A673 (cell line): ENCODE measurements at regions not wholly inside any gene's neighbourhood (a gene's known extent, or its start where the extent isn't known, plus 50 kb on each side); places are given as distances from the start of the nearest gene placed in this dataset.

Source experiments
- BruUV-seq: library from RNA; stranded (reverse); fragments of 400-500 nt; replicated peaks from 2 replicates; lab custom pipeline; 2021; lab: Mats Ljungman, UMichigan
- CTCF ChIA-PET: fragments of 300-600 bp; sonication (Branson Sonifier 250); formaldehyde crosslinking; loops from one replicate; lab custom pipeline; 2022; ENCODE audit warnings: antibody characterized with exemption; lab: Charles Lee
- POLR2A ChIA-PET: fragments of 300-600 bp; sonication (Branson Sonifier 250); formaldehyde crosslinking; loops from one replicate; lab custom pipeline; 2022; ENCODE audit warnings: antibody characterized with exemption; ENCODE audit not compliant: low non-redundant PET; lab: Charles Lee
- DNase-seq: peaks from one replicate; pipeline ENCODE4 v3.0.0-alpha.2; 2015; ENCODE audit warnings: low spot score
- H3K27ac ChIP-seq: fragments of 200-600 bp; sonication (generic); 2 replicates; pipeline ENCODE4 v1.5.1; 2016; ENCODE audit warnings: mixed run types, low read depth, mild to moderate bottlenecking, mixed read lengths, antibody characterized with exemption, low read length; ENCODE audit not compliant: poor library complexity, severe bottlenecking
- H3K27me3 ChIP-seq: fragments of 200-600 bp; sonication (generic); replicated peaks from 2 replicates; pipeline ENCODE4 v1.6.1; 2017; ENCODE audit warnings: mixed run types, low read depth, mild to moderate bottlenecking, mixed read lengths, antibody characterized with exemption, low read length; ENCODE audit not compliant: insufficient read depth, poor library complexity
- H3K36me3 ChIP-seq: fragments of 200-600 bp; sonication (generic); 2 replicates; pipeline ENCODE4 v1.6.1; 2016; ENCODE audit warnings: mixed run types, mild to moderate bottlenecking, mixed read lengths, antibody characterized with exemption, low read length; ENCODE audit not compliant: insufficient read depth, poor library complexity, severe bottlenecking
- H3K4me1 ChIP-seq: fragments of 200-600 bp; sonication (generic); 2 replicates; pipeline ENCODE4 v1.6.1; 2017; ENCODE audit warnings: mixed run types, mild to moderate bottlenecking, mixed read lengths, antibody characterized with exemption, low read length; ENCODE audit not compliant: insufficient read depth, poor library complexity, severe bottlenecking
- H3K4me3 ChIP-seq: fragments of 200-600 bp; sonication (generic); 2 replicates; pipeline ENCODE4 v1.5.1; 2016; ENCODE audit warnings: low read depth, mixed run types, mild to moderate bottlenecking, mixed read lengths, low read length; ENCODE audit not compliant: poor library complexity, severe bottlenecking
- H3K9me3 ChIP-seq: fragments of 200-600 bp; sonication (generic); 2 replicates; pipeline ENCODE4 v1.6.1; 2016; ENCODE audit warnings: mixed run types, low read depth, mild to moderate bottlenecking, mixed read lengths, antibody characterized with exemption, low read length; ENCODE audit not compliant: poor library complexity, severe bottlenecking
- EZH2 ChIP-seq: fragments of 200-600 bp; sonication (generic); IDR thresholded peaks from 2 replicates; pipeline ENCODE4 v1.6.1; 2017; ENCODE audit warnings: borderline replicate concordance, low read depth, mild to moderate bottlenecking, mixed read lengths, antibody characterized with exemption, low read length; ENCODE audit not compliant: poor library complexity, severe bottlenecking
- intact Hi-C: fragments of 100-400 bp; cut with micrococcal nuclease; formaldehyde crosslinking; loops from one replicate; pipeline ENCODE4 v1.10.0; 2022; ENCODE audit not compliant: unreplicated experiment
- TF ChIP-seq, protein P1 (sequence below): fragments of 300-800, 200-600 bp; sonication (generic); conservative IDR thresholded peaks from 2 replicates; pipeline ENCODE4 v1.5.1; 2017; ENCODE audit warnings: low read depth, mild to moderate bottlenecking, antibody characterized with exemption, low read length, moderate library complexity, mixed read lengths

DNA sequence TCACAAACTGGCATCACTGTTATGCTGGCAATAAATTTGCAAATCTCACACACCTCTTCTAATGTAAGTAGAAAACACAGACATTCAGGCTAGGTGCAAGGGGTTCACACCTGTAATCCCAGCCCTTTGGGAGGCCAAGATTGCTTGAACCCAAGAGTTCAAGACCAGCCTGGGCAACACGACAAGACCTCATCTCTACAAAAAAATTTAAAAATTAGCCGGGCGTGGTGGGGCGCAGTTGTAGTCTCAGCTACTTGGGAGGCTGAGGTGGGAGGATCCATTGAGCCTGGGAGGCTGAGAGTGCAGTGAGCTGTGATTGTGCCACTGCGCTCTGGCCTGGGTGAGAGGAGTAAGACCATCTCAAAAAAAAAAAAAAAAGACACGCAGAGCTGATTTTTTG lies 83.1 kb upstream of the ENPP6 start:
- H3K4me3 ChIP-seq = no peak overlapping the region
- no peak overlapping the region for H3K27ac ChIP-seq
- no TSS peak for BruUV-seq
- no peaks in the 10 kb centered on the region for H3K9me3 ChIP-seq
- no peak for TF ChIP-seq EZH2
- TF ChIP-seq, protein P1, sequence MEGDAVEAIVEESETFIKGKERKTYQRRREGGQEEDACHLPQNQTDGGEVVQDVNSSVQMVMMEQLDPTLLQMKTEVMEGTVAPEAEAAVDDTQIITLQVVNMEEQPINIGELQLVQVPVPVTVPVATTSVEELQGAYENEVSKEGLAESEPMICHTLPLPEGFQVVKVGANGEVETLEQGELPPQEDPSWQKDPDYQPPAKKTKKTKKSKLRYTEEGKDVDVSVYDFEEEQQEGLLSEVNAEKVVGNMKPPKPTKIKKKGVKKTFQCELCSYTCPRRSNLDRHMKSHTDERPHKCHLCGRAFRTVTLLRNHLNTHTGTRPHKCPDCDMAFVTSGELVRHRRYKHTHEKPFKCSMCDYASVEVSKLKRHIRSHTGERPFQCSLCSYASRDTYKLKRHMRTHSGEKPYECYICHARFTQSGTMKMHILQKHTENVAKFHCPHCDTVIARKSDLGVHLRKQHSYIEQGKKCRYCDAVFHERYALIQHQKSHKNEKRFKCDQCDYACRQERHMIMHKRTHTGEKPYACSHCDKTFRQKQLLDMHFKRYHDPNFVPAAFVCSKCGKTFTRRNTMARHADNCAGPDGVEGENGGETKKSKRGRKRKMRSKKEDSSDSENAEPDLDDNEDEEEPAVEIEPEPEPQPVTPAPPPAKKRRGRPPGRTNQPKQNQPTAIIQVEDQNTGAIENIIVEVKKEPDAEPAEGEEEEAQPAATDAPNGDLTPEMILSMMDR = no peak
- H3K4me1 ChIP-seq = no peaks in the 10 kb centered on the region
- CTCF ChIA-PET = no interaction called here
- H3K27me3 ChIP-seq = no peaks in the 10 kb centered on the region
- H3K36me3 ChIP-seq = no peaks in the 10 kb centered on the region
- POLR2A ChIA-PET = no interaction called here
- intact Hi-C loops = no loop called here
- no peak for DNase-seq

DNA sequence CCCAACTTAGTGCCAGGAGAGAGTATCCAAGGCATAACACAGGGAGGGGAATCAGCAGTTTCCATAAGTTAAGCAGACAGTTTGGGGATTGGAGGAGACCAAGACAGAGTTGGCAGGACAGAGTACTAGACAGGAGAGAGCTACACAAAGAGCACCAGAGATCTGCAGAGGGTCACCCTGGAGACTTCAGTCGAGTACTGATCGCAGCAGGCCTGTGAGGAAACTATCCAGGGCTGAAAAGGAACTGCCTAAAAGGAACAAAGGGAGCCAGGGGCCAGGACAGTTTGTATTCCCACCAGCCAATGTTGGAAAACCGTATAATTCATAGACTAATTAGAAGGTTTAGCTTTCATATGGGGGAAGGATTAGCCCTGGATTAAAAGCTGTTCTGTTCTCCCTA lies 80.6 kb upstream of the ENPP6 start:
- no peaks in the 10 kb centered on the region for H3K4me1 ChIP-seq
- no peaks in the 10 kb centered on the region for H3K27me3 ChIP-seq
- TF ChIP-seq, protein P1 = no peak
- no peak for TF ChIP-seq EZH2
- no peaks in the 10 kb centered on the region for H3K36me3 ChIP-seq
- H3K9me3 ChIP-seq = no peaks in the 10 kb centered on the region
- CTCF ChIA-PET = no interaction called here
- no peak for DNase-seq
- H3K4me3 ChIP-seq = no peak overlapping the region
- POLR2A ChIA-PET = no interaction called here
- no peak overlapping the region for H3K27ac ChIP-seq
- no TSS peak for BruUV-seq
- intact Hi-C loops = no loop called here

DNA sequence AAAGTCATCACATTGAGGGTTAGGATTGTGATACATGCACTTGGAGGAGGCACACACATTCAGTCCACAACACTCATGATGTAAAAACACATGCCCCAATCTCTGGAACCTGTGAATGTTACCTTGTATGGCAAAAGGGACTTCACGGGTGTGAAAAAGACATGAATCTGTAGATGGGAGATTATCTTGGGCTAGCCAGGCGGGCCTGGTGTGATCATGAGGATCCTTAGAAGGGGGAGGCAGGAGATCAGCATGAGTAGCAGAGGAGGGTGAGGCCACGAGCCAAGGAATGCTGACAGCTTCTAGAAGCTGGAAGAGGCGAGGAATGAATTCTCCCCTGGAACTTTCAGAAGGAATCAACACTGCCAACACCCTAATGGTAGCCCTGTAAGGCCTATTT lies 77.5 kb upstream of the ENPP6 start:
- no peak for DNase-seq
- ChIA-PET CTCF (no interaction called here), POLR2A (no interaction called here)
- TF ChIP-seq, protein P1 = no peak
- no peak for TF ChIP-seq EZH2
- Histone ChIP-seq H3K4me3 (no peak overlapping the region), H3K4me1 (no peaks in the 10 kb centered on the region), H3K27me3 (no peaks in the 10 kb centered on the region), H3K27ac (no peak overlapping the region), H3K9me3 (no peaks in the 10 kb centered on the region), H3K36me3 (no peaks in the 10 kb centered on the region)
- no TSS peak for BruUV-seq
- intact Hi-C loops = no loop called here
